HCT116 (cell line): ENCODE measurements at regions not wholly inside any gene's neighbourhood (a gene's known extent, or its start where the extent isn't known, plus 50 kb on each side); places are given as distances from the start of the nearest gene placed in this dataset.

Experiments
- ATAC-seq: fragments of 200-7000 bp; cut with Tn5 transposase; 2 replicates; pipeline ENCODE4 v1.9.1; 2020; ENCODE audit warnings: mild to moderate bottlenecking, moderate library complexity
- BruUV-seq: library from RNA; stranded (reverse); fragments of 400-500 nt; replicated peaks from 2 replicates; lab custom pipeline; 2021; lab: Mats Ljungman, UMichigan
- CTCF ChIA-PET: fragments of 300-600 bp; sonication (Branson Sonifier 250); formaldehyde crosslinking; loops from one replicate; lab custom pipeline; 2021; ENCODE audit warnings: antibody characterized with exemption; lab: Charles Lee
- POLR2A ChIA-PET: fragments of 300-600, 350-600 bp; sonication (Branson Sonifier 250); formaldehyde crosslinking; loops from one replicate; lab custom pipeline; 2021; ENCODE audit warnings: antibody characterized with exemption; lab: Charles Lee
- RAD21 ChIA-PET, 2 experiments: fragments of 300-600 bp; sonication (Branson Sonifier 250); formaldehyde crosslinking; loops; one replicate each; lab custom pipeline; 2023; ENCODE audit warnings: low total read pairs in 2 of 2; ENCODE audit not compliant: uncharacterized antibody in 2 of 2, unreplicated experiment in 2 of 2, low non-redundant PET in 1 of 2; lab: Charles Lee
- DNase-seq: peaks from one replicate; pipeline ENCODE4 v3.0.0-alpha.2; 2010; ENCODE audit warnings: low read depth, low spot score
- H2AFZ ChIP-seq: fragments of 200-600 bp; shearing (Covaris generic), sonication (generic); 2 replicates; pipeline ENCODE4 v1.6.1; 2017; ENCODE audit warnings: low read depth, mixed run types, mixed read lengths, antibody characterized with exemption, low read length; ENCODE audit not compliant: poor library complexity, severe bottlenecking
- H3K27ac ChIP-seq: 2 replicates; pipeline ENCODE4 v1.5.1; 2012; ENCODE audit warnings: low read depth, low read length
- H3K27me3 ChIP-seq: fragments of 200-600 bp; sonication (generic); 2 replicates; pipeline ENCODE4 v1.6.1; 2016; ENCODE audit warnings: mixed run types, low read length, mixed read lengths; ENCODE audit not compliant: insufficient read depth
- H3K36me3 ChIP-seq, 2 experiments: fragments of 200-500 bp in 1 of 2; fragments of 200-600 bp in 1 of 2; sonication (Bioruptor generic) in 1 of 2; sonication (generic) in 1 of 2; 2 replicates each; pipeline versions ENCODE4 v1.5.1 to v1.6.1; 2014 to 2016; ENCODE audit warnings: low read length in 2 of 2, inconsistent platforms in 1 of 2, mixed read lengths in 1 of 2, mixed run types in 1 of 2; ENCODE audit not compliant: insufficient read depth in 2 of 2, control insufficient read depth in 1 of 2
- H3K4me1 ChIP-seq, 2 experiments: fragments of 200-600 bp in 1 of 2; sonication (generic) in 1 of 2; 2 replicates each; pipeline versions ENCODE4 v1.5.1 to v1.6.1; 2012 to 2017; ENCODE audit warnings: low read length in 2 of 2, inconsistent platforms in 1 of 2, mild to moderate bottlenecking in 1 of 2, mixed read lengths in 1 of 2, mixed run types in 1 of 2, moderate library complexity in 1 of 2; ENCODE audit not compliant: insufficient read depth in 2 of 2, control insufficient read depth in 1 of 2
- H3K4me2 ChIP-seq: fragments of 200-600 bp; sonication (generic); 2 replicates; pipeline ENCODE4 v1.6.1; 2017; ENCODE audit warnings: mixed run types, low read length, mixed read lengths
- H3K4me3 ChIP-seq, 2 experiments: fragments of 200-600 bp in 1 of 2; sonication (generic) in 1 of 2; replicated peaks in 1 of 2; 2 replicates each; pipeline ENCODE4 v1.5.1; 2011 to 2016; ENCODE audit warnings: low read length in 2 of 2, control low read depth in 1 of 2, low read depth in 1 of 2, mild to moderate bottlenecking in 1 of 2, mixed read lengths in 1 of 2, mixed run types in 1 of 2
- H3K79me2 ChIP-seq: fragments of 200-600 bp; sonication (generic); 2 replicates; pipeline ENCODE4 v1.6.1; 2017; ENCODE audit warnings: mild to moderate bottlenecking, mixed run types, low read length, moderate library complexity, mixed read lengths; ENCODE audit not compliant: insufficient read depth
- H3K9ac ChIP-seq: fragments of 200-600 bp; sonication (generic); 2 replicates; pipeline ENCODE4 v1.6.1; 2016; ENCODE audit warnings: low read length, mixed read lengths
- H3K9me2 ChIP-seq: fragments of 200-600 bp; sonication (generic), shearing (Covaris generic); 2 replicates; pipeline ENCODE4 v1.6.1; 2017; ENCODE audit warnings: mixed run types, mild to moderate bottlenecking, moderate library complexity; ENCODE audit not compliant: insufficient read depth
- H3K9me3 ChIP-seq, 2 experiments: fragments of 200-500 bp in 1 of 2; fragments of 200-600 bp in 1 of 2; sonication (Bioruptor generic) in 1 of 2; sonication (generic) in 1 of 2; 2 replicates each; pipeline ENCODE4 v1.6.1; 2014 to 2017; ENCODE audit warnings: low read length in 2 of 2, mixed read lengths in 2 of 2, inconsistent platforms in 1 of 2, low read depth in 1 of 2, mild to moderate bottlenecking in 1 of 2, mixed run types in 1 of 2, moderate library complexity in 1 of 2; ENCODE audit not compliant: control insufficient read depth in 1 of 2, insufficient read depth in 1 of 2
- H4K20me1 ChIP-seq: fragments of 200-600 bp; sonication (generic), shearing (Covaris generic); 2 replicates; pipeline ENCODE4 v1.6.1; 2017; ENCODE audit warnings: mixed run types, mild to moderate bottlenecking, moderate library complexity; ENCODE audit not compliant: insufficient read depth
- EGR1 ChIP-seq: IDR thresholded peaks from 2 replicates; pipeline ENCODE4 v1.6.1; 2012; ENCODE audit warnings: low read depth
- ELF1 ChIP-seq: IDR thresholded peaks from 2 replicates; pipeline ENCODE4 v1.6.1; 2012; ENCODE audit warnings: low read depth, borderline replicate concordance
- FOSL1 ChIP-seq: IDR thresholded peaks from 2 replicates; pipeline ENCODE4 v1.6.1; 2012; ENCODE audit warnings: low read depth
- JUND ChIP-seq: IDR thresholded peaks from 2 replicates; pipeline ENCODE4 v1.6.1; 2012
- POLR2A ChIP-seq: IDR thresholded peaks from 2 replicates; pipeline ENCODE4 v1.7.0; 2011; ENCODE audit warnings: borderline replicate concordance; ENCODE audit not compliant: insufficient read depth, insufficient read length; ENCODE audit errors: extremely low read depth
- POLR2AphosphoS5 ChIP-seq: IDR thresholded peaks from 2 replicates; pipeline ENCODE4 v1.6.1; 2011; ENCODE audit warnings: mild to moderate bottlenecking, low read depth, low read length, moderate library complexity
- RAD21 ChIP-seq: IDR thresholded peaks from 2 replicates; pipeline ENCODE4 v1.6.1; 2012; ENCODE audit warnings: low read depth, mild to moderate bottlenecking
- REST ChIP-seq: IDR thresholded peaks from 2 replicates; pipeline ENCODE4 v1.6.1; 2012; ENCODE audit warnings: low read depth
- SP1 ChIP-seq: IDR thresholded peaks from 2 replicates; pipeline ENCODE4 v1.6.1; 2012; ENCODE audit warnings: low read depth
- SRF ChIP-seq: IDR thresholded peaks from 2 replicates; pipeline ENCODE4 v1.6.1; 2012; ENCODE audit warnings: low read depth
- ZBTB33 ChIP-seq: IDR thresholded peaks from 2 replicates; pipeline ENCODE4 v1.6.1; 2011; ENCODE audit warnings: mild to moderate bottlenecking, low read length, moderate library complexity; ENCODE audit not compliant: insufficient replicate concordance; ENCODE audit errors: extremely low read depth
- ZFX ChIP-seq: fragments of 450-650 bp; IDR thresholded peaks from 2 replicates; pipeline ENCODE4 v1.6.1; 2017
- intact Hi-C: fragments of 100-400 bp; cut with micrococcal nuclease; formaldehyde crosslinking; loops from 2 replicates; pipeline ENCODE4 v1.10.0; 2022

- no peaks in the 10 kb centered on the region for H3K9me2 ChIP-seq
- H3K4me1 ChIP-seq, result no peaks in the 10 kb centered on the region
- intact Hi-C loops, result no loop called here
- DNase-seq (no peak), ATAC-seq (no peak)
- ChIA-PET POLR2A (no interaction called here), RAD21 (no interaction called here), CTCF (no interaction called here)
- no peaks in the 10 kb centered on the region for H3K9me3 ChIP-seq
- H3K4me2 ChIP-seq, result no peak overlapping the region
- H3K27me3 ChIP-seq, result no peaks in the 10 kb centered on the region
- H3K27ac ChIP-seq, result no peak overlapping the region
- no peaks in the 10 kb centered on the region for H4K20me1 ChIP-seq
- H3K79me2 ChIP-seq, result no peaks in the 10 kb centered on the region
- no TSS peak for BruUV-seq
- no peak overlapping the region for H3K9ac ChIP-seq
- H3K36me3 ChIP-seq, result no peaks in the 10 kb centered on the region; a peak in 1 of 4 replicates
- no peak for TF ChIP-seq RAD21
- no peak overlapping the region for H2AFZ ChIP-seq
- no peak overlapping the region for H3K4me3 ChIP-seq
Measured at GRCh38 chr13:75153834-75154233, 328.1 kb downstream of the TBC1D4 start.

- Histone ChIP-seq H3K79me2 (no peaks in the 10 kb centered on the region), H3K9ac (no peak overlapping the region), H3K4me2 (no peak overlapping the region), H3K4me1 (no peaks in the 10 kb centered on the region), H3K27ac (no peak overlapping the region), H4K20me1 (no peaks in the 10 kb centered on the region), H3K4me3 (no peak overlapping the region), H3K27me3 (no peaks in the 10 kb centered on the region), H3K9me2 (no peaks in the 10 kb centered on the region)
- BruUV-seq, result no TSS peak
- RAD21 ChIA-PET, result no interaction called here
- no peak for ATAC-seq
- no peak for TF ChIP-seq ELF1
- TF ChIP-seq SRF, result no peak
- TF ChIP-seq POLR2AphosphoS5, result no peak
- TF ChIP-seq EGR1, result no peak
- TF ChIP-seq SP1, result no peak
- no peak for TF ChIP-seq ZBTB33
- TF ChIP-seq POLR2A, result no peak
- TF ChIP-seq REST, result no peak
- no peak for TF ChIP-seq ZFX
- TF ChIP-seq JUND, result no peak
- no peak for TF ChIP-seq FOSL1
- TF ChIP-seq, all 23 proteins: peak for 0
- Histone ChIP-seq H2AFZ (no peak overlapping the region), H3K36me3 (no peaks in the 10 kb centered on the region; a peak in 1 of 4 replicates), H3K9me3 (no peaks in the 10 kb centered on the region)
- DNase-seq, result no peak
- ChIA-PET POLR2A (no interaction called here), CTCF (no interaction called here)
- intact Hi-C loops, result no loop called here
Measured at GRCh38 chr13:75153386-75153785, 328.6 kb downstream of the TBC1D4 start.
